ENCODE measurements at regions not wholly inside any gene's neighbourhood (a gene's known extent, or its start where the extent isn't known, plus 50 kb on each side); places are given as distances from the start of the nearest gene placed in this dataset.

- TF ChIP-seq, protein P1, sequence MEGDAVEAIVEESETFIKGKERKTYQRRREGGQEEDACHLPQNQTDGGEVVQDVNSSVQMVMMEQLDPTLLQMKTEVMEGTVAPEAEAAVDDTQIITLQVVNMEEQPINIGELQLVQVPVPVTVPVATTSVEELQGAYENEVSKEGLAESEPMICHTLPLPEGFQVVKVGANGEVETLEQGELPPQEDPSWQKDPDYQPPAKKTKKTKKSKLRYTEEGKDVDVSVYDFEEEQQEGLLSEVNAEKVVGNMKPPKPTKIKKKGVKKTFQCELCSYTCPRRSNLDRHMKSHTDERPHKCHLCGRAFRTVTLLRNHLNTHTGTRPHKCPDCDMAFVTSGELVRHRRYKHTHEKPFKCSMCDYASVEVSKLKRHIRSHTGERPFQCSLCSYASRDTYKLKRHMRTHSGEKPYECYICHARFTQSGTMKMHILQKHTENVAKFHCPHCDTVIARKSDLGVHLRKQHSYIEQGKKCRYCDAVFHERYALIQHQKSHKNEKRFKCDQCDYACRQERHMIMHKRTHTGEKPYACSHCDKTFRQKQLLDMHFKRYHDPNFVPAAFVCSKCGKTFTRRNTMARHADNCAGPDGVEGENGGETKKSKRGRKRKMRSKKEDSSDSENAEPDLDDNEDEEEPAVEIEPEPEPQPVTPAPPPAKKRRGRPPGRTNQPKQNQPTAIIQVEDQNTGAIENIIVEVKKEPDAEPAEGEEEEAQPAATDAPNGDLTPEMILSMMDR (IDR thresholded peaks at IDR 0.05) = no peak
- no peak for TF ChIP-seq POLR2A (IDR thresholded peaks at IDR 0.05)
Observed at GRCh38 chr18:72673242-72673641, 129.1 kb upstream of the CBLN2 start.
